Kidney epithelial cell (primary cell): ENCODE measurements at regions not wholly inside any gene's neighbourhood (a gene's known extent, or its start where the extent isn't known, plus 50 kb on each side); places are given as distances from the start of the nearest gene placed in this dataset.

ENCODE experiments used
- DNase-seq: peaks from one replicate; pipeline ENCODE4 v3.0.0-alpha.2; 2010; ENCODE audit warnings: low read depth
- H3K27me3 ChIP-seq: 2 replicates; pipeline ENCODE4 v1.6.0; 2011; ENCODE audit warnings: low read length; ENCODE audit not compliant: control insufficient read depth, insufficient read depth
- H3K36me3 ChIP-seq: 2 replicates; pipeline ENCODE4 v1.5.1; 2011; ENCODE audit warnings: low read length; ENCODE audit not compliant: control insufficient read depth, insufficient read depth
- H3K4me3 ChIP-seq: 2 replicates; pipeline ENCODE4 v1.5.1; 2011; ENCODE audit warnings: low read depth, mild to moderate bottlenecking, control low read depth, low read length
- TF ChIP-seq, protein P1 (sequence below): IDR thresholded peaks from 2 replicates; pipeline ENCODE4 v1.5.1; 2011; ENCODE audit warnings: mild to moderate bottlenecking, moderate library complexity, low read length, control low read depth, inconsistent platforms; ENCODE audit not compliant: insufficient read depth, poor library complexity, severe bottlenecking

DNA sequence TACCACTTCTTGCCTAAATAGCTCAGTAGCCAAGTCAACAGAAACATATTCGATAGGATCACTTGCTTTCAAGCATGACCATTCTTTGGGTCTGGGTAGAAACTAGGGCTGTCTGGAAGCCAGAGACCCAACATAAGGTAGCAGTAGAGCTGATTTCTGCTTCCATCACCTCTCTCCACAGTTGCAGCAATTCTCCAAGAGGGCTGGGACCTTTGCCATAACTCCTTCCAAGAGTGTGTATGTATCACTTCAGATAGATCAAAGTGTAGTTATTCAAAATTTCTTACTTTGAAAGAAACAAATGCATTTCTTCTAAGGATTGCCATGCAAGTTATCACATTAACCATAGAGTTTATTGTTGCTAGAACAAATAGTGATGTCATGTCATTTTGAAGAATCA lies 172.0 kb upstream of the GALNT5 start:
- Histone ChIP-seq H3K27me3 (no peaks in the 10 kb centered on the region), H3K36me3 (no peaks in the 10 kb centered on the region), H3K4me3 (no peak overlapping the region)
- TF ChIP-seq, protein P1, sequence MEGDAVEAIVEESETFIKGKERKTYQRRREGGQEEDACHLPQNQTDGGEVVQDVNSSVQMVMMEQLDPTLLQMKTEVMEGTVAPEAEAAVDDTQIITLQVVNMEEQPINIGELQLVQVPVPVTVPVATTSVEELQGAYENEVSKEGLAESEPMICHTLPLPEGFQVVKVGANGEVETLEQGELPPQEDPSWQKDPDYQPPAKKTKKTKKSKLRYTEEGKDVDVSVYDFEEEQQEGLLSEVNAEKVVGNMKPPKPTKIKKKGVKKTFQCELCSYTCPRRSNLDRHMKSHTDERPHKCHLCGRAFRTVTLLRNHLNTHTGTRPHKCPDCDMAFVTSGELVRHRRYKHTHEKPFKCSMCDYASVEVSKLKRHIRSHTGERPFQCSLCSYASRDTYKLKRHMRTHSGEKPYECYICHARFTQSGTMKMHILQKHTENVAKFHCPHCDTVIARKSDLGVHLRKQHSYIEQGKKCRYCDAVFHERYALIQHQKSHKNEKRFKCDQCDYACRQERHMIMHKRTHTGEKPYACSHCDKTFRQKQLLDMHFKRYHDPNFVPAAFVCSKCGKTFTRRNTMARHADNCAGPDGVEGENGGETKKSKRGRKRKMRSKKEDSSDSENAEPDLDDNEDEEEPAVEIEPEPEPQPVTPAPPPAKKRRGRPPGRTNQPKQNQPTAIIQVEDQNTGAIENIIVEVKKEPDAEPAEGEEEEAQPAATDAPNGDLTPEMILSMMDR, result no peak
- no peak for DNase-seq

DNA sequence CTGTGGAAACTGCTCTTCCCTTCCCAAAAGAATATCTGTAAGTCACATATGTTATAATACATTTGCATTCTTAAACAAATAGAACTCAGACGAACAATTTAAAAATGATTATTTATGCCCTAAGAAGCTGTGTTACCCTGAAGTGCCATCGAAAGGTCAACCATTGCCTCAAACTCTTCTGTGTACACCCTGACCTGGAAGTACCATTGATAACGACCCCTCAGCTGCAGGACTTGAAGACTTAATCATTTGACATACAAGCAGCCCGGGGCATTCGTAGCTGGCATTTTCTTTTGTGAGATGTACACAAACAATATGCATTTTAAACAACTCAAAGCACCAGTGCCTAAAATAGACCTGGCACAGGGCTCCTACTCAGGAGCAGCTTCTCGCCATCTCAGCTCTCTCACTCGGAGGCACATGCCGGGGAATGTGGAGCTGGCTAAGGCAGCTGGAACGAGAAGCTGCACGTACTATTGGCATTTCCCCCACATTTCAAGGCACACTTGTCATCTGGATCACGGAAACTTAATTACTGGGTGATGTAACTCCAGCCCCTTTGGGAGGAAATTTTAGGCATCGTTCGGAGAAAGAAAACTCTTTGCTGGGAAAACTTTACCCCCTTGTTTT lies 170.0 kb upstream of the GALNT5 start:
- no peaks in the 10 kb centered on the region for H3K36me3 ChIP-seq
- H3K27me3 ChIP-seq, result no peaks in the 10 kb centered on the region
- H3K4me3 ChIP-seq, result no peak overlapping the region
- TF ChIP-seq, protein P1, result no peak
- no peak for DNase-seq

DNA sequence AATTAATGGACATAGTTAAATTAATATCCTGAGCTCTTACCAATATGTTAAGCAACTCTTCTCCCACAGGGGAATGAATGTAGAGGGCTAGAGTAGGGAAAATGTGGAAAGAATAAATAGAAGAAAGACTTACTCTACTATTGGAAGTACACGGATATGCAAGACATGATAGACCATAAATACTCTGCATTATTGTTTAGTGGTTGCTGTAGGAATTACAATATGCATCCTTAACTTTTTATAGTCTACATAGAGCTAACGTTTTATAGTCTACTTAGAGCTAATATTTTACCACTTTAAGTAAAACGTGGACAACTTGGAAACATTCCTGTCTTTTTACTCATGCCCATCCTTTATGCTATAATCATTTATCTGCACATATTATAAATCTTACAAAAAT lies 163.8 kb upstream of the GALNT5 start:
- TF ChIP-seq, protein P1, result no peak
- H3K36me3 ChIP-seq, result no peaks in the 10 kb centered on the region
- DNase-seq, result no peak
- H3K4me3 ChIP-seq, result no peak overlapping the region
- no peaks in the 10 kb centered on the region for H3K27me3 ChIP-seq

DNA sequence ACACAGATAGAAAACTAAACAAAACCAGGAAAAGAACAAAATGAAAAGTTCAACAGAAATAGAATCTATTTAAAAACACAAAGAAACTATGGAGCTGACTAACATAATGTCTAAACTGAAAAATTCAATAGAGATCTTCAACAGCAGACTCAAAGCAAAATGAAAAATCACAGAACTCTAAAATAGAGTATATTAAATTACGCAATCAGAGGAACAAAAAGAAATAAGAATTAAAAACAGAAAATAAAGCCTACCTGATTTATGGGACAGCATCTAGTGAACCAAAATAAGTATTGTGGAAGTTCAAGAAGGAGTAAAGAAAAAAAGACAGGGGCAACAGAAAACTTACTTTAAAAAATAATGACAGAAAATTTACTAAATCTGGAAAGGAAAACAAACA lies 152.1 kb upstream of the GALNT5 start:
- H3K36me3 ChIP-seq, result no peaks in the 10 kb centered on the region
- no peak for DNase-seq
- TF ChIP-seq, protein P1, result no peak
- H3K27me3 ChIP-seq, result no peaks in the 10 kb centered on the region
- no peak overlapping the region for H3K4me3 ChIP-seq

DNA sequence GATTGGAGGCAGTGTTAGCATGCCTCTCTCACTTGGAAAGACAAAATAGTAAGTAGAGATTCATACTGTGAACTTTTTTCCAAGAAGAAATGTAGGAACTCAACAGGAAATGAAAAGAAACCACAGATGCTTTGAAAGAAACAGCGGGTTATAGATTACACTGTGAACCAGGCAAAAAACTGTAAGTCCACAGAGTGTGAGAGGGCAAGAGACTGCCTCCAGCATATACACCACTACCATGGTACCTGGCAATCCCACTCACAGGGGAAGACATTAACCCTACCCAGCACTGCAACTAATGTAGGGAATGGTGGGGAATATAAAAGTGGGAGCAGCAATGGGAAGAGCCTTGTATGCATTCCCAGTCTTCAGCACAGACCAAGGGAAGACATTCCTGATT lies 150.6 kb upstream of the GALNT5 start:
- Histone ChIP-seq H3K27me3 (no peaks in the 10 kb centered on the region), H3K4me3 (no peak overlapping the region), H3K36me3 (no peaks in the 10 kb centered on the region)
- no peak for DNase-seq
- TF ChIP-seq, protein P1, result no peak

DNA sequence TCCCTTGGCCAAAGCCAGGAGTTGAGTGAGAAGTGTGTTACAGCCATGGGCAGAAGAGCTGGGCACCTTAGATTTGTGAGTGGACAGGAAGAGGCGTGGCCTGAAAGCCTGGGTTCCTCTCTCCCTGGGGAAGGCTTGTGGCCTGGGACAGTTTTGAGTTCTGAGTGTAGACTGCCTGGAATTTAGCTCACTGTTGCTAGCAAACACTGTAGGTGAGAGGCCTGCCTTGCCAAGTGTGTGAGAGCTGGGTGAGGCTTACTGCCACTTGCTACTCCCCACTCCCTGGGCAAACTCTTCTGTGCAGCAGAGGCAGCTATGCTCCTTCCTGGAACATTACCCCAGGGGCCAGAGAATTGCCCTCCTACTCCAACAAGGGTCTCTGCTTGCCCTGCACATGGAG lies 150.0 kb upstream of the GALNT5 start:
- no peak for DNase-seq
- TF ChIP-seq, protein P1, result no peak
- Histone ChIP-seq H3K27me3 (no peaks in the 10 kb centered on the region), H3K4me3 (no peak overlapping the region), H3K36me3 (no peaks in the 10 kb centered on the region)
